DOHH2 (cell line): ENCODE measurements at regions not wholly inside any gene's neighbourhood (a gene's known extent, or its start where the extent isn't known, plus 50 kb on each side); places are given as distances from the start of the nearest gene placed in this dataset.

Experiments used
- H3F3A ChIP-seq: fragments of 200-600 bp; sonication (generic), shearing (Covaris generic); 2 replicates; pipeline ENCODE4 v1.6.0; 2016; ENCODE audit warnings: antibody characterized with exemption, mild to moderate bottlenecking; ENCODE audit not compliant: control insufficient read depth, insufficient read depth
- H3K27ac ChIP-seq: fragments of 200-600 bp; sonication (generic); 2 replicates; pipeline ENCODE4 v1.5.1; 2014; ENCODE audit warnings: low read depth, mild to moderate bottlenecking, low read length, moderate library complexity
- H3K27me3 ChIP-seq: fragments of 200-600 bp; sonication (generic); 2 replicates; pipeline ENCODE4 v1.6.1; 2014; ENCODE audit warnings: mild to moderate bottlenecking, low read length, mixed read lengths; ENCODE audit not compliant: control insufficient read depth
- H3K36me3 ChIP-seq: fragments of 200-600 bp; sonication (generic); 2 replicates; pipeline ENCODE4 v1.6.1; 2014; ENCODE audit warnings: mild to moderate bottlenecking, low read length, moderate library complexity, mixed read lengths; ENCODE audit not compliant: control insufficient read depth
- H3K4me1 ChIP-seq: fragments of 200-600 bp; sonication (generic); 2 replicates; pipeline ENCODE4 v1.6.1; 2014; ENCODE audit warnings: mild to moderate bottlenecking, low read length, mixed read lengths; ENCODE audit not compliant: control insufficient read depth
- H3K4me2 ChIP-seq: fragments of 200-600 bp; sonication (generic); 2 replicates; pipeline ENCODE4 v1.6.0; 2014; ENCODE audit warnings: mild to moderate bottlenecking, low read length, moderate library complexity
- H3K4me3 ChIP-seq: fragments of 200-600 bp; sonication (generic); 2 replicates; pipeline ENCODE4 v1.5.1; 2014; ENCODE audit warnings: mild to moderate bottlenecking, low read length, mixed read lengths
- H3K79me2 ChIP-seq: fragments of 200-600 bp; sonication (generic); 2 replicates; pipeline ENCODE4 v1.6.1; 2014; ENCODE audit warnings: mild to moderate bottlenecking, low read length, mixed read lengths; ENCODE audit not compliant: control insufficient read depth
- H3K9me2 ChIP-seq: fragments of 200-600 bp; sonication (generic); replicated peaks from 2 replicates; pipeline ENCODE4 v1.6.1; 2014; ENCODE audit warnings: mild to moderate bottlenecking, low read length, mixed read lengths; ENCODE audit not compliant: control insufficient read depth
- H3K9me3 ChIP-seq: fragments of 200-600 bp; sonication (generic); 2 replicates; pipeline ENCODE4 v1.6.1; 2014; ENCODE audit warnings: antibody characterized with exemption, low read length, mixed read lengths; ENCODE audit not compliant: control insufficient read depth, insufficient read depth
- H4K20me1 ChIP-seq: fragments of 200-600 bp; sonication (generic); 2 replicates; pipeline ENCODE4 v1.6.0; 2014; ENCODE audit warnings: low read depth, mild to moderate bottlenecking, antibody characterized with exemption, low read length, moderate library complexity; ENCODE audit not compliant: control insufficient read depth, insufficient read depth
- CTCF ChIP-seq: fragments of 200-600 bp; sonication (generic); IDR thresholded peaks from one replicate; pipeline ENCODE4 v1.5.1; 2014; ENCODE audit warnings: antibody characterized with exemption, mild to moderate bottlenecking, low read depth, low read length; ENCODE audit not compliant: poor library complexity, severe bottlenecking
- EZH2phosphoT487 ChIP-seq: fragments of 200-600 bp; sonication (generic); IDR thresholded peaks from 2 replicates; pipeline ENCODE4 v1.6.1; 2017; ENCODE audit warnings: borderline replicate concordance, mild to moderate bottlenecking, antibody characterized with exemption, low read length, moderate library complexity, mixed read lengths

- Histone ChIP-seq H4K20me1 (no peaks in the 10 kb centered on the region), H3F3A (no peaks in the 10 kb centered on the region), H3K79me2 (no peaks in the 10 kb centered on the region), H3K4me2 (no peak overlapping the region), H3K27me3 (no peaks in the 10 kb centered on the region), H3K9me3 (no peaks in the 10 kb centered on the region), H3K4me1 (no peaks in the 10 kb centered on the region), H3K27ac (no peak overlapping the region), H3K9me2 (no peaks in the 10 kb centered on the region), H3K36me3 (no peaks in the 10 kb centered on the region), H3K4me3 (no peak overlapping the region)
- TF ChIP-seq CTCF (no peak), EZH2phosphoT487 (no peak)
These were observed 334.2 kb downstream of the NUP35 start for GRCh38 chr2:183458460-183458859.

GRCh38 chr2:183459466-183459865 lies 335.2 kb downstream of the NUP35 start:
- no peak overlapping the region for H3K4me2 ChIP-seq
- TF ChIP-seq CTCF (no peak), EZH2phosphoT487 (no peak)

GRCh38 chr2:183463821-183464220 lies 339.6 kb downstream of the NUP35 start:
- no peaks in the 10 kb centered on the region for H3K36me3 ChIP-seq
- TF ChIP-seq CTCF (no peak), EZH2phosphoT487 (no peak)
- no peak overlapping the region for H3K4me2 ChIP-seq
- H3K9me3 ChIP-seq = no peaks in the 10 kb centered on the region
- H3K9me2 ChIP-seq = no peaks in the 10 kb centered on the region
- no peak overlapping the region for H3K4me3 ChIP-seq
- no peak overlapping the region for H3K27ac ChIP-seq
- no peaks in the 10 kb centered on the region for H4K20me1 ChIP-seq
- H3F3A ChIP-seq = no peaks in the 10 kb centered on the region
- no peaks in the 10 kb centered on the region for H3K4me1 ChIP-seq
- no peaks in the 10 kb centered on the region for H3K27me3 ChIP-seq
- H3K79me2 ChIP-seq = no peaks in the 10 kb centered on the region

More at GRCh38 chr2:183459466-183459865, 335.2 kb downstream of the NUP35 start:
- no peaks in the 10 kb centered on the region for H3K9me3 ChIP-seq
- H3K27me3 ChIP-seq = no peaks in the 10 kb centered on the region
- no peaks in the 10 kb centered on the region for H4K20me1 ChIP-seq
- no peak overlapping the region for H3K4me3 ChIP-seq
- H3K36me3 ChIP-seq = no peaks in the 10 kb centered on the region
- H3K9me2 ChIP-seq = no peaks in the 10 kb centered on the region
- H3F3A ChIP-seq = no peaks in the 10 kb centered on the region
- no peaks in the 10 kb centered on the region for H3K79me2 ChIP-seq
- no peaks in the 10 kb centered on the region for H3K4me1 ChIP-seq
- no peak overlapping the region for H3K27ac ChIP-seq

- TF ChIP-seq CTCF (no peak), EZH2phosphoT487 (no peak)
These were observed 340.8 kb downstream of the NUP35 start for GRCh38 chr2:183465048-183465447.

More at GRCh38 chr2:183465048-183465447, 340.8 kb downstream of the NUP35 start:
- Histone ChIP-seq H3K4me3 (no peak overlapping the region), H3K79me2 (no peaks in the 10 kb centered on the region), H3K36me3 (no peaks in the 10 kb centered on the region), H3K27ac (no peak overlapping the region), H3F3A (no peaks in the 10 kb centered on the region), H3K4me1 (no peaks in the 10 kb centered on the region), H3K9me3 (no peaks in the 10 kb centered on the region), H4K20me1 (no peaks in the 10 kb centered on the region), H3K9me2 (no peaks in the 10 kb centered on the region), H3K27me3 (no peaks in the 10 kb centered on the region), H3K4me2 (no peak overlapping the region)
